H1 (cell line): ENCODE measurements at regions not wholly inside any gene's neighbourhood (a gene's known extent, or its start where the extent isn't known, plus 50 kb on each side); places are given as distances from the start of the nearest gene placed in this dataset.

Experiments used
- CTCF ChIA-PET: fragments of 300-600 bp; sonication (Branson Sonifier 250); formaldehyde crosslinking; loops from one replicate; lab custom pipeline; 2021; ENCODE audit not compliant: partially characterized antibody; lab: Charles Lee
- POLR2A ChIA-PET: fragments of 300-600 bp; sonication (Branson Sonifier 250); formaldehyde crosslinking; loops from one replicate; lab custom pipeline; 2021; ENCODE audit warnings: inconsistent platforms; ENCODE audit not compliant: partially characterized antibody; lab: Charles Lee
- DNase-seq, 2 experiments: peaks; one replicate each; pipeline versions ENCODE4 v3.0.0 to v3.0.0-alpha.2; 2010 to 2022; ENCODE audit warnings: low spot score in 2 of 2, low read depth in 1 of 2, mixed read lengths in 1 of 2
- FAIRE-seq: peaks from 2 replicates; lab custom pipeline; 2011; peaks lifted over from hg19 to GRCh38; lab: Jason Lieb, UNC
- H2AFZ ChIP-seq: 2 replicates; pipeline ENCODE4 v1.8.1; 2012; ENCODE audit warnings: low read length, inconsistent platforms
- H2AK5ac ChIP-seq: 2 replicates; pipeline ENCODE4 v1.6.1; 2013; ENCODE audit warnings: low read depth, low read length
- H2BK120ac ChIP-seq: replicated peaks from 2 replicates; pipeline ENCODE3; 2013; ENCODE audit warnings: low read depth, low read length, inconsistent platforms
- H2BK12ac ChIP-seq: 2 replicates; pipeline ENCODE4 v1.6.1; 2013; ENCODE audit warnings: low read depth, low read length
- H2BK15ac ChIP-seq: 2 replicates; pipeline ENCODE4 v1.6.1; 2013; ENCODE audit warnings: low read length
- H2BK20ac ChIP-seq: 2 replicates; pipeline ENCODE4 v1.6.1; 2013; ENCODE audit warnings: low read length
- H2BK5ac ChIP-seq: 2 replicates; pipeline ENCODE4 v1.6.1; 2013; ENCODE audit warnings: low read depth, low read length
- H3K14ac ChIP-seq: 2 replicates; pipeline ENCODE4 v1.6.1; 2013; ENCODE audit warnings: inconsistent platforms; ENCODE audit not compliant: insufficient read length
- H3K18ac ChIP-seq: 2 replicates; pipeline ENCODE4 v1.6.1; 2013; ENCODE audit warnings: low read length; ENCODE audit errors: extremely low read depth
- H3K23ac ChIP-seq: 2 replicates; pipeline ENCODE4 v1.6.1; 2013; ENCODE audit warnings: inconsistent platforms; ENCODE audit not compliant: insufficient read length
- H3K23me2 ChIP-seq: 2 replicates; pipeline ENCODE4 v1.6.1; 2013; ENCODE audit warnings: low read depth, low read length
- H3K27ac ChIP-seq: 2 replicates; pipeline ENCODE4 v1.6.1; 2011; ENCODE audit warnings: low read depth, low read length, inconsistent platforms
- H3K27me3 ChIP-seq, 4 experiments: replicated peaks in 1 of 4; 1 replicate in 1 of 4; 2 replicates in 3 of 4; pipeline versions ENCODE4 v1.6.1 to v1.8.1; 2011 to 2013; ENCODE audit warnings: low read length in 3 of 4, mild to moderate bottlenecking in 3 of 4, inconsistent platforms in 2 of 4, mixed read lengths in 2 of 4, moderate library complexity in 1 of 4; ENCODE audit not compliant: control insufficient read depth in 3 of 4, insufficient read depth in 3 of 4; ENCODE audit errors: extremely low read depth in 1 of 4
- H3K36me3 ChIP-seq, 4 experiments: 2 replicates each; pipeline versions ENCODE4 v1.6.1 to v1.8.1; 2011 to 2013; ENCODE audit warnings: mild to moderate bottlenecking in 4 of 4, low read length in 3 of 4, moderate library complexity in 2 of 4, control low read depth in 1 of 4, inconsistent platforms in 1 of 4; ENCODE audit not compliant: insufficient read depth in 4 of 4, control insufficient read depth in 2 of 4
- H3K4ac ChIP-seq: replicated peaks from 2 replicates; pipeline ENCODE3; 2013; ENCODE audit warnings: low read length, low read depth, mixed read lengths, inconsistent platforms; ENCODE audit not compliant: insufficient read length
- H3K4me1 ChIP-seq, 4 experiments: replicated peaks in 1 of 4; 1 replicate in 1 of 4; 2 replicates in 3 of 4; pipeline versions ENCODE4 v1.6.1 to v1.8.1; 2011 to 2013; ENCODE audit warnings: low read length in 3 of 4, inconsistent platforms in 2 of 4, mixed read lengths in 1 of 4; ENCODE audit not compliant: insufficient read depth in 4 of 4, control insufficient read depth in 3 of 4
- H3K4me2 ChIP-seq, 2 experiments: 2 replicates each; pipeline versions ENCODE4 v1.6.1 to v1.8.1; 2011 to 2013; ENCODE audit warnings: low read depth in 2 of 2, low read length in 2 of 2, control low read depth in 1 of 2, inconsistent platforms in 1 of 2, mild to moderate bottlenecking in 1 of 2; ENCODE audit not compliant: insufficient read depth in 1 of 2
- H3K4me3 ChIP-seq, 4 experiments: fragments of 200-600, 300-600 bp in 1 of 4; sonication (generic), shearing (Covaris generic), sonication (Bioruptor Twin) in 1 of 4; 2 replicates each; pipeline versions ENCODE4 v1.5.1 to v1.8.1; 2011 to 2016; ENCODE audit warnings: low read length in 4 of 4, low read depth in 3 of 4, control low read depth in 2 of 4, inconsistent platforms in 2 of 4, mild to moderate bottlenecking in 2 of 4, mixed read lengths in 1 of 4, moderate library complexity in 1 of 4; ENCODE audit not compliant: insufficient read depth in 2 of 4; ENCODE audit errors: extremely low read depth in 1 of 4
- H3K56ac ChIP-seq: replicated peaks from 2 replicates; pipeline ENCODE3; 2013; ENCODE audit warnings: low read depth, mild to moderate bottlenecking, mixed read lengths, low read length, inconsistent platforms; ENCODE audit not compliant: insufficient read length
- H3K79me1 ChIP-seq: 2 replicates; pipeline ENCODE4 v1.6.1; 2013; ENCODE audit warnings: low read depth, low read length, control low read depth
- H3K79me2 ChIP-seq, 2 experiments: 2 replicates each; pipeline versions ENCODE4 v1.6.1 to v1.8.1; 2012 to 2013; ENCODE audit warnings: low read length in 2 of 2, mild to moderate bottlenecking in 2 of 2, inconsistent platforms in 1 of 2; ENCODE audit not compliant: insufficient read depth in 2 of 2, control insufficient read depth in 1 of 2
- H3K9ac ChIP-seq, 4 experiments: replicated peaks in 1 of 4; 1 replicate in 1 of 4; 2 replicates in 3 of 4; pipeline versions ENCODE4 v1.6.1 to v1.8.1; 2011 to 2013; ENCODE audit warnings: low read depth in 3 of 4, low read length in 3 of 4, control low read depth in 2 of 4, mild to moderate bottlenecking in 2 of 4, moderate library complexity in 2 of 4, inconsistent platforms in 1 of 4; ENCODE audit errors: extremely low read depth in 1 of 4
- H3K9me3 ChIP-seq, 2 experiments: 2 replicates each; pipeline versions ENCODE4 v1.6.1 to v1.8.1; 2012 to 2013; ENCODE audit warnings: mild to moderate bottlenecking in 2 of 2, moderate library complexity in 2 of 2, control low read depth in 1 of 2, inconsistent platforms in 1 of 2, low read depth in 1 of 2, low read length in 1 of 2, mixed read lengths in 1 of 2; ENCODE audit not compliant: insufficient read depth in 2 of 2
- H4K20me1 ChIP-seq, 2 experiments: replicated peaks in 1 of 2; 2 replicates each; pipeline versions ENCODE3 to v1.8.1; 2011 to 2013; ENCODE audit warnings: inconsistent platforms in 2 of 2, low read length in 2 of 2, mild to moderate bottlenecking in 1 of 2; ENCODE audit not compliant: insufficient read depth in 2 of 2, control insufficient read depth in 1 of 2
- H4K5ac ChIP-seq: 2 replicates; pipeline ENCODE4 v1.6.1; 2013; ENCODE audit warnings: low read length, low read depth, mixed read lengths, inconsistent platforms; ENCODE audit not compliant: insufficient read length
- H4K8ac ChIP-seq: 2 replicates; pipeline ENCODE4 v1.8.0; 2013; ENCODE audit warnings: mild to moderate bottlenecking, moderate library complexity, low read length, inconsistent platforms; ENCODE audit not compliant: insufficient read depth; ENCODE audit errors: extremely low read depth
- H4K91ac ChIP-seq: replicated peaks from 2 replicates; pipeline ENCODE3; 2013; ENCODE audit warnings: low read length, mixed read lengths, inconsistent platforms; ENCODE audit not compliant: insufficient read length
- ASH2L ChIP-seq: fragments of 200-600, 300-600 bp; sonication (generic); IDR thresholded peaks from one replicate; pipeline ENCODE4 v1.7.1; 2017; ENCODE audit warnings: low read length
- CBX8 ChIP-seq: fragments of 300-800, 300-1000 bp; sonication (generic); IDR thresholded peaks from 2 replicates; pipeline ENCODE4 v1.7.1; 2016; ENCODE audit warnings: low read depth, low read length, borderline replicate concordance
- CEBPB ChIP-seq: IDR thresholded peaks from 2 replicates; pipeline ENCODE4 v1.6.1; 2012; ENCODE audit warnings: low read depth, low read length
- GTF2F1 ChIP-seq: IDR thresholded peaks from 2 replicates; pipeline ENCODE4 v1.6.1; 2012; ENCODE audit warnings: low read depth, low read length, improper control_type of control experiment, borderline replicate concordance
- JUND ChIP-seq: IDR thresholded peaks from 2 replicates; pipeline ENCODE4 v1.6.1; 2011; ENCODE audit warnings: mild to moderate bottlenecking, improper control_type of control experiment, low read length
- POLR2AphosphoS5 ChIP-seq: IDR thresholded peaks from 2 replicates; pipeline ENCODE4 v1.6.1; 2011; ENCODE audit warnings: low read depth, low read length
- SIX5 ChIP-seq: IDR thresholded peaks from 2 replicates; pipeline ENCODE4 v1.6.1; 2011; ENCODE audit warnings: mild to moderate bottlenecking, low read depth, low read length
- SRF ChIP-seq: IDR thresholded peaks from 2 replicates; pipeline ENCODE4 v1.6.1; 2011; ENCODE audit warnings: mild to moderate bottlenecking, low read depth, low read length, moderate library complexity
- TCF12 ChIP-seq: IDR thresholded peaks from 2 replicates; pipeline ENCODE4 v1.6.1; 2011; ENCODE audit warnings: low read depth, mild to moderate bottlenecking, low read length
- WGBS, 2 experiments: shearing (Covaris generic) in 1 of 2; methylation state at CpG; one replicate each; pipeline versions ENCODE4 v1.1.6 to v1.1.7; 2013 to 2015; ENCODE audit warnings: low lambda C conversion rate in 2 of 2, mixed read lengths in 2 of 2, inconsistent platforms in 1 of 2, low coverage in 1 of 2, missing lambda C conversion rate in 1 of 2; ENCODE audit not compliant: insufficient replicate concordance in 2 of 2, insufficient coverage in 1 of 2, insufficient read length in 1 of 2; ENCODE audit errors: extremely low coverage in 1 of 2, missing lambda C conversion rate in 1 of 2; 5-methylcytosine and 5-hydroxymethylcytosine counted together

GRCh38 chr13:64928696-64929499, 2301.2 kb downstream of the PCDH9 start:
- Histone ChIP-seq H2BK15ac (no peak overlapping the region), H3K4me1 (no peaks in the 10 kb centered on the region), H2BK120ac (no peak overlapping the region), H2AFZ (no peak overlapping the region), H4K8ac (no peak overlapping the region), H3K23me2 (no peaks in the 10 kb centered on the region), H3K27me3 (no peaks in the 10 kb centered on the region), H3K23ac (no peak overlapping the region), H3K79me1 (no peaks in the 10 kb centered on the region), H3K9me3 (no peaks in the 10 kb centered on the region), H2AK5ac (no peak overlapping the region), H3K4ac (no peak overlapping the region), H4K91ac (no peak overlapping the region), H3K27ac (no peak overlapping the region), H2BK20ac (no peak overlapping the region), H4K20me1 (no peaks in the 10 kb centered on the region), H4K5ac (no peak overlapping the region), H3K36me3 (no peaks in the 10 kb centered on the region), H2BK12ac (no peak overlapping the region), H3K4me2 (no peak overlapping the region), H3K18ac (no peak overlapping the region), H2BK5ac (no peak overlapping the region), H3K4me3 (no peak overlapping the region), H3K79me2 (no peaks in the 10 kb centered on the region), H3K14ac (no peak overlapping the region), H3K9ac (no peak overlapping the region), H3K56ac (no peak overlapping the region)
- TF ChIP-seq JUND (no peak), TCF12 (no peak), CEBPB (no peak), SRF (no peak), ASH2L (no peak), POLR2AphosphoS5 (no peak), SIX5 (no peak), GTF2F1 (no peak), CBX8 (no peak)
- WGBS, 2 experiments, result 96% methylated on average over 3 of the region's 3 CpGs; no CpG with 5 or more reads in 1 of the 2 experiments
- FAIRE-seq (no peak), DNase-seq (no peak)
- ChIA-PET POLR2A (no interaction called here), CTCF (no interaction called here)
